Activated B cell treated with CpG ODN at 0.5 μM for 24 hours (primary cell): ENCODE measurements at regions not wholly inside any gene's neighbourhood (a gene's known extent, or its start where the extent isn't known, plus 50 kb on each side); places are given as distances from the start of the nearest gene placed in this dataset.

ENCODE experiments used
- ATAC-seq: fragments of 200-7000 bp; cut with Tn5 transposase; one replicate; pipeline ENCODE4 v1.10.0; 2021; ENCODE audit warnings: low read depth, mild to moderate bottlenecking, moderate library complexity
- CTCF ChIA-PET: fragments of 350-600 bp; sonication (Branson Sonifier 250); formaldehyde crosslinking; loops from one replicate; lab custom pipeline; 2021; ENCODE audit warnings: antibody characterized with exemption; lab: Charles Lee
- POLR2A ChIA-PET: fragments of 350-600 bp; sonication (Branson Sonifier 250); formaldehyde crosslinking; loops from one replicate; lab custom pipeline; 2021; ENCODE audit warnings: antibody characterized with exemption; lab: Charles Lee
- DNase-seq: peaks from one replicate; pipeline ENCODE4 v3.0.0; 2022
- H3K27ac Mint-ChIP-seq: one replicate; pipeline ENCODE4 v1.8.0; 2020; ENCODE audit warnings: mixed read lengths
- H3K27me3 Mint-ChIP-seq: one replicate; pipeline ENCODE4 v1.8.0; 2021; ENCODE audit warnings: mixed read lengths
- H3K36me3 Mint-ChIP-seq: one replicate; pipeline ENCODE4 v1.8.0; 2021; ENCODE audit warnings: low read depth, mixed read lengths
- H3K4me1 Mint-ChIP-seq: one replicate; pipeline ENCODE4 v1.8.0; 2021; ENCODE audit warnings: mixed read lengths
- H3K4me3 Mint-ChIP-seq: one replicate; pipeline ENCODE4 v1.8.0; 2020; ENCODE audit warnings: mild to moderate bottlenecking, mixed read lengths
- H3K9me3 Mint-ChIP-seq: one replicate; pipeline ENCODE4 v1.8.0; 2020; ENCODE audit warnings: mixed read lengths
- intact Hi-C: fragments of 100-400 bp; cut with micrococcal nuclease; formaldehyde crosslinking; loops from one replicate; pipeline ENCODE4 v1.15.1; 2024
- TF ChIP-seq, protein P1 (sequence below): fragments of 200-600 bp; IDR thresholded peaks from one replicate; pipeline ENCODE4 v1.8.0; 2022; ENCODE audit warnings: antibody characterized with exemption, mild to moderate bottlenecking

GRCh38 chr4:162787120-162787519 lies 379.6 kb downstream of the NAF1 start:
- intact Hi-C loops: no loop called here
- Mint-ChIP-seq H3K27me3 (no peaks in the 10 kb centered on the region), H3K9me3 (no peaks in the 10 kb centered on the region), H3K4me3 (no peak overlapping the region), H3K4me1 (no peaks in the 10 kb centered on the region), H3K27ac (no peak overlapping the region), H3K36me3 (no peaks in the 10 kb centered on the region)
- TF ChIP-seq, protein P1, sequence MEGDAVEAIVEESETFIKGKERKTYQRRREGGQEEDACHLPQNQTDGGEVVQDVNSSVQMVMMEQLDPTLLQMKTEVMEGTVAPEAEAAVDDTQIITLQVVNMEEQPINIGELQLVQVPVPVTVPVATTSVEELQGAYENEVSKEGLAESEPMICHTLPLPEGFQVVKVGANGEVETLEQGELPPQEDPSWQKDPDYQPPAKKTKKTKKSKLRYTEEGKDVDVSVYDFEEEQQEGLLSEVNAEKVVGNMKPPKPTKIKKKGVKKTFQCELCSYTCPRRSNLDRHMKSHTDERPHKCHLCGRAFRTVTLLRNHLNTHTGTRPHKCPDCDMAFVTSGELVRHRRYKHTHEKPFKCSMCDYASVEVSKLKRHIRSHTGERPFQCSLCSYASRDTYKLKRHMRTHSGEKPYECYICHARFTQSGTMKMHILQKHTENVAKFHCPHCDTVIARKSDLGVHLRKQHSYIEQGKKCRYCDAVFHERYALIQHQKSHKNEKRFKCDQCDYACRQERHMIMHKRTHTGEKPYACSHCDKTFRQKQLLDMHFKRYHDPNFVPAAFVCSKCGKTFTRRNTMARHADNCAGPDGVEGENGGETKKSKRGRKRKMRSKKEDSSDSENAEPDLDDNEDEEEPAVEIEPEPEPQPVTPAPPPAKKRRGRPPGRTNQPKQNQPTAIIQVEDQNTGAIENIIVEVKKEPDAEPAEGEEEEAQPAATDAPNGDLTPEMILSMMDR: no peak
- DNase-seq (no peak), ATAC-seq (no peak)
- ChIA-PET CTCF (no interaction called here), POLR2A (no interaction called here)

- TF ChIP-seq, protein P1: no peak
These were observed 383.7 kb downstream of the NAF1 start for GRCh38 chr4:162782778-162783525.

DNA sequence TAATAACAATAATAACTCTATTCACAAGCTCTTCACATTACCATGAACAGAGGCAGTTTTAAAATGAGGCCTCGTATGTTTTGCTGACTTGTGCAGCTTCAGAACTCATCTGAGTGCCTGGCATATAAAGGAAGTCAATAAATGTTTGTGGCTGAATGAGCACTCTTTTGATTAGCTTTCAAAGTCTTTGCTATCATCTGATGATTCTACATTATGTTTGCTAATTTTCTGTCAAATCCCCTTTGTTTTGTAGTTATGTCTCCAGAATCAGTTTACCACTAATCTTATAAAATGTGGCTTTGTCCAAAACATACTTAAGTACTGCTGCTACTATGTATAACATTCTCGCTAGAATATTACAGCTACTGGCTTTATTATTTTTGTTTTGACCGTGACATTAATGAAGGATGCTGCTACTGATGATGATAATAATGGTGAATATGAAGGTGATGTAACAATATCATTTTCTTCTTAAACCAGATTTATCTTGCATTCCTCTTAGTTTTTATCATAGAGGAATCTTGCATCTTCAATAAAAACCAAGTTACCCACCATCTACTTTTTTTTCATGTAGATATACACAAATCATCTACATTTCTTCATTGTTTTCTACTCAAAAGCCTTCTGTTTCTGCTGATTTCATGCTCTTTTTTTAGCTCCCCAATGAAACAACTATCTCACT lies 384.5 kb downstream of the NAF1 start:
- Mint-ChIP-seq H3K27me3 (no peaks in the 10 kb centered on the region), H3K9me3 (no peaks in the 10 kb centered on the region), H3K4me1 (no peaks in the 10 kb centered on the region), H3K27ac (no peak overlapping the region), H3K36me3 (no peaks in the 10 kb centered on the region), H3K4me3 (no peak overlapping the region)
- ChIA-PET POLR2A (no interaction called here), CTCF (interaction anchor here (0.6 kb wide), 1 partner anchor 81 kb away, joined by 3 read pairs; no protein-coding TSS in a partner anchor)
- no peak for ATAC-seq
- DNase-seq: no peak
- TF ChIP-seq, protein P1: no peak
- intact Hi-C loops: no loop called here

More at GRCh38 chr4:162782778-162783525, 383.7 kb downstream of the NAF1 start:
- ATAC-seq (no peak), DNase-seq (no peak)
- Mint-ChIP-seq H3K27me3 (no peaks in the 10 kb centered on the region), H3K36me3 (no peaks in the 10 kb centered on the region), H3K9me3 (no peaks in the 10 kb centered on the region), H3K4me1 (no peaks in the 10 kb centered on the region), H3K27ac (no peak overlapping the region), H3K4me3 (no peak overlapping the region)
- ChIA-PET POLR2A (no interaction called here), CTCF (no interaction called here)
- intact Hi-C loops: no loop called here

DNA sequence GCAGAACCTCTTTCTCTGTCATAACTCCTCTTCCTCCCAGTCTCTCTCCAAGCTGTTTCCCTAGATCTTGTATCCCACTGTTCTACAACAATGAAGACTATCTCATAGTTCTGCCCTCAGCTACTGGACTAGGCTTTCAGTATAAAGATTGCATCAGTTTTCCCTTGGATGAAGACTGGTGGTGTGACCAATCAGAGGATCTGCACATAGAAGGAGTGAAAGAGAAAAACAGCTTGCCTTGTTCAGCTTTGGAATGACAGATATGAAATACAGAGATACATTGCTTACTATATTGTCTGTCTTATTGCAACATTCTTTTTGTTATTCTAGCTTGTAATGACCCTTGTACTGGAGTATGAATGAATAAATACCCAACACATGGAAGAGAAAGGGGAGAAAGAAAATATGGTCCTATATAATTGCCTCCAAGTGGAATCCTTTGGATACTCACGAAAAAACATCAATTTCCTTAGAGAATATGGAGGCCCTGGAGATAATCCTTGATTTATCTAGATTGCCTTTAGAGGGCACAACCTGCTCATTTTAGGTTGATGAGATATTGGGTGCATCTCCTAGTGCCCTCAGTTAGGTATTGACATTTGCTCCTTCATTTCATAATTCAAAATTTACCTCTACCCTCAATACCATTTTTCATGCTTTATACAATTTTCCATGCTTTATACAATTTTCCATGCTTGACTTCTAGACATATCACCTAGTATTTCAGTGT lies 395.8 kb downstream of the NAF1 start:
- Mint-ChIP-seq H3K4me3 (no peak overlapping the region), H3K4me1 (no peaks in the 10 kb centered on the region), H3K27me3 (no peaks in the 10 kb centered on the region), H3K9me3 (no peaks in the 10 kb centered on the region), H3K36me3 (no peaks in the 10 kb centered on the region), H3K27ac (no peak overlapping the region)
- POLR2A ChIA-PET: no interaction called here
- CTCF ChIA-PET: no interaction called here
- TF ChIP-seq, protein P1: no peak
- ATAC-seq (no peak), DNase-seq (no peak)
- intact Hi-C loops: loop anchor here (5.0 kb wide), 1 partner anchor 266 kb away; no protein-coding TSS in a partner anchor

DNA sequence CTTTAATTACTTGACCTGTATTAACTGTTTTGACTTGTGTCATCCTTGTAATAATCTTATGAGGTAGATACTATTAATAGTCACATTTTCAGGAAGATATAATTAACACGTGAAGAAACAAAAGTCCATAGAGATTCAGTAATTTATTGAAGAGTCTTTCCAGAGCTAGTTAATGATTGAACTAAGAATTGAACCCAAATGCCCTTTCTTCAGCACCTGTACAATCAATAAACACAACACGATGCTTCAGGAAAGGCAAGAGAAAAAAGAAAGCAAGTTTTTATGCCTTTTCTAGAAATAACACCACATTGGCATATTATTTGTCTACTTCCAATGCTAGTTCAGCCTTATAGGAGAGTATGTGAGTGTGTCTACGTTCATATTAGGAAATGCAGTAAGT lies 399.6 kb downstream of the NAF1 start:
- intact Hi-C loops: no loop called here
- H3K27ac Mint-ChIP-seq: no peak overlapping the region
- H3K36me3 Mint-ChIP-seq: no peaks in the 10 kb centered on the region

More for the DNA sequence above, 399.6 kb downstream of the NAF1 start:
- Mint-ChIP-seq H3K9me3 (no peaks in the 10 kb centered on the region), H3K27me3 (no peaks in the 10 kb centered on the region), H3K4me1 (no peaks in the 10 kb centered on the region), H3K4me3 (no peak overlapping the region)
- ChIA-PET CTCF (no interaction called here), POLR2A (no interaction called here)
- DNase-seq (no peak), ATAC-seq (no peak)
- TF ChIP-seq, protein P1: no peak
